Stomach smooth muscle (tissue), 2 donors: ENCODE measurements at regions not wholly inside any gene's neighbourhood (a gene's known extent, or its start where the extent isn't known, plus 50 kb on each side); places are given as distances from the start of the nearest gene placed in this dataset.
"Not testable (repeated sequence)": the region's sequence is repeated elsewhere in the genome, so short reads cannot be mapped to it uniquely, and the experiment has no call there.

Experiments
- H3K27ac ChIP-seq: one replicate; pipeline ENCODE4 v1.7.0; 2013; ENCODE audit warnings: mild to moderate bottlenecking, low read length, inconsistent platforms
- H3K27me3 ChIP-seq, 2 donors: one replicate each; pipeline ENCODE4 v1.7.0; 2013; ENCODE audit warnings: low read length in 2 of 2; ENCODE audit not compliant: insufficient read depth in 2 of 2, control insufficient read depth in 1 of 2
- H3K36me3 ChIP-seq, 2 donors: one replicate each; pipeline ENCODE4 v1.7.0; 2013; ENCODE audit warnings: low read length in 2 of 2; ENCODE audit not compliant: control insufficient read depth in 2 of 2, insufficient read depth in 2 of 2
- H3K4me1 ChIP-seq: one replicate; pipeline ENCODE4 v1.7.0; 2013; ENCODE audit warnings: low read length; ENCODE audit not compliant: control insufficient read depth, insufficient read depth
- H3K4me3 ChIP-seq, 2 donors: one replicate each; pipeline ENCODE4 v1.7.0; 2013; ENCODE audit warnings: low read length in 2 of 2
- H3K9ac ChIP-seq, 2 donors: one replicate each; pipeline ENCODE4 v1.7.0; 2013; ENCODE audit warnings: low read length in 2 of 2, mild to moderate bottlenecking in 1 of 2
- H3K9me3 ChIP-seq, 2 donors: one replicate each; pipeline ENCODE4 v1.7.0; 2013; ENCODE audit warnings: low read length in 2 of 2; ENCODE audit not compliant: control insufficient read depth in 2 of 2
- donor health status: healthy.
- donor health status: Pancreatic carcinoma.

- H3K9me3 ChIP-seq, H3K27ac ChIP-seq, H3K36me3 ChIP-seq, H3K4me1 ChIP-seq, H3K27me3 ChIP-seq, H3K9ac ChIP-seq: not testable (repeated sequence)
- peak overlapping the region in 1 of 2 donors; percentile 47 for H3K4me3 ChIP-seq
Observed at GRCh38 chr15:28789401-28790114, 58.9 kb downstream of the GOLGA6L7 start.

GRCh38 chr15:28788649-28789400 lies 59.6 kb downstream of the GOLGA6L7 start:
- not testable (repeated sequence) for H3K36me3 ChIP-seq, H3K27ac ChIP-seq, H3K9ac ChIP-seq, H3K27me3 ChIP-seq, H3K4me1 ChIP-seq, H3K9me3 ChIP-seq
- H3K4me3 ChIP-seq: peak overlapping the region in 1 of 2 donors; percentile 29

- H3K4me3 ChIP-seq, H3K27me3 ChIP-seq, H3K27ac ChIP-seq, H3K9ac ChIP-seq, H3K9me3 ChIP-seq, H3K36me3 ChIP-seq, H3K4me1 ChIP-seq: not testable (repeated sequence)
Observed at GRCh38 chr15:28788176-28788575, 60.3 kb downstream of the GOLGA6L7 start.

- no peak overlapping the region for H3K27ac ChIP-seq
- no peaks in the 10 kb centered on the region for H3K4me1 ChIP-seq
- no peaks in the 10 kb centered on the region for H3K27me3 ChIP-seq
- H3K9me3 ChIP-seq: no peaks in the 10 kb centered on the region
- H3K4me3 ChIP-seq: no peak overlapping the region
- H3K36me3 ChIP-seq: no peaks in the 10 kb centered on the region
- H3K9ac ChIP-seq: no peak overlapping the region
Observed at GRCh38 chr15:28786521-28786920, 61.9 kb downstream of the GOLGA6L7 start.

GRCh38 chr15:28784347-28785163 lies 63.9 kb downstream of the GOLGA6L7 start:
- not testable (repeated sequence) for H3K9ac ChIP-seq, H3K27ac ChIP-seq, H3K27me3 ChIP-seq, H3K36me3 ChIP-seq, H3K4me3 ChIP-seq, H3K4me1 ChIP-seq, H3K9me3 ChIP-seq

- H3K27me3 ChIP-seq: no peaks in the 10 kb centered on the region
- no peak overlapping the region for H3K27ac ChIP-seq
- no peaks in the 10 kb centered on the region for H3K36me3 ChIP-seq
- H3K9ac ChIP-seq: no peak overlapping the region
- H3K4me3 ChIP-seq: no peak overlapping the region
- H3K9me3 ChIP-seq: no peaks in the 10 kb centered on the region
- H3K4me1 ChIP-seq: no peaks in the 10 kb centered on the region
Observed at GRCh38 chr15:28783873-28784272, 64.6 kb downstream of the GOLGA6L7 start.

GRCh38 chr15:28783466-28783865 lies 65.0 kb downstream of the GOLGA6L7 start:
- H3K4me1 ChIP-seq: no peaks in the 10 kb centered on the region
- H3K27me3 ChIP-seq: no peaks in the 10 kb centered on the region
- no peak overlapping the region for H3K27ac ChIP-seq
- no peak overlapping the region for H3K9ac ChIP-seq
- H3K4me3 ChIP-seq: no peak overlapping the region
- H3K36me3 ChIP-seq: no peaks in the 10 kb centered on the region
- H3K9me3 ChIP-seq: no peaks in the 10 kb centered on the region

- not testable (repeated sequence) for H3K27me3 ChIP-seq, H3K27ac ChIP-seq, H3K36me3 ChIP-seq, H3K4me3 ChIP-seq, H3K4me1 ChIP-seq, H3K9me3 ChIP-seq, H3K9ac ChIP-seq
Observed at GRCh38 chr15:28778397-28778796, 66.2 kb upstream of the GOLGA8M start.

- H3K4me3 ChIP-seq, H3K9me3 ChIP-seq, H3K27me3 ChIP-seq, H3K36me3 ChIP-seq, H3K9ac ChIP-seq, H3K27ac ChIP-seq, H3K4me1 ChIP-seq: not testable (repeated sequence)
Observed at GRCh38 chr15:28772857-28773256, 60.6 kb upstream of the GOLGA8M start.
